NCI-H2227 (cell line): ENCODE measurements at regions not wholly inside any gene's neighbourhood (a gene's known extent, or its start where the extent isn't known, plus 50 kb on each side); places are given as distances from the start of the nearest gene placed in this dataset.
A peak's percentile ranks its signal among the peaks of the same experiment; 100 is the strongest.
"Not testable (repeated sequence)": the region's sequence is repeated elsewhere in the genome, so short reads cannot be mapped to it uniquely, and the experiment has no call there.

Experiments
- DNase-seq: peaks from one replicate; lab custom pipeline; 2025; ENCODE audit not compliant: unreplicated experiment; lab: John Stamatoyannopoulos, UW

GRCh38 chr1:88320291-88320690 is 363.8 kb upstream of the PKN2 start:
- DNase-seq: no peak

GRCh38 chr1:88321706-88322105 is 362.4 kb upstream of the PKN2 start:
- DNase-seq: no peak

- DNase-seq: no peak
Observed at GRCh38 chr1:88324899-88325298, 359.2 kb upstream of the PKN2 start.

- no peak for DNase-seq
Observed at GRCh38 chr1:88327391-88328267, 356.4 kb upstream of the PKN2 start.

GRCh38 chr1:88330201-88330600 is 353.9 kb upstream of the PKN2 start:
- no peak for DNase-seq

GRCh38 chr1:88333086-88333695 is 350.9 kb upstream of the PKN2 start:
- peak; percentile 10 for DNase-seq

- DNase-seq: no peak
Observed at GRCh38 chr1:88341447-88341846, 342.6 kb upstream of the PKN2 start.

GRCh38 chr1:88342081-88342480 is 342.0 kb upstream of the PKN2 start:
- not testable (repeated sequence) for DNase-seq

GRCh38 chr1:88350648-88351047 is 333.4 kb upstream of the PKN2 start:
- DNase-seq: no peak

- DNase-seq: no peak
Observed at GRCh38 chr1:88351960-88352359, 332.1 kb upstream of the PKN2 start.

GRCh38 chr1:88354256-88354655 is 329.8 kb upstream of the PKN2 start:
- no peak for DNase-seq

GRCh38 chr1:88357729-88358128 is 326.3 kb upstream of the PKN2 start:
- DNase-seq: no peak

- no peak for DNase-seq
Observed at GRCh38 chr1:88371436-88372023, 312.5 kb upstream of the PKN2 start.

- DNase-seq: no peak
Observed at GRCh38 chr1:88375977-88376376, 308.1 kb upstream of the PKN2 start.

GRCh38 chr1:88376421-88376820 is 307.7 kb upstream of the PKN2 start:
- DNase-seq: no peak

GRCh38 chr1:88378560-88378959 is 305.5 kb upstream of the PKN2 start:
- DNase-seq: no peak

GRCh38 chr1:88394958-88395357 is 289.1 kb upstream of the PKN2 start:
- DNase-seq: no peak

- no peak for DNase-seq
Observed at GRCh38 chr1:88398338-88398737, 285.7 kb upstream of the PKN2 start.

- DNase-seq: no peak
Observed at GRCh38 chr1:88399690-88400089, 284.4 kb upstream of the PKN2 start.

GRCh38 chr1:88401313-88401712 is 282.8 kb upstream of the PKN2 start:
- DNase-seq: no peak

- no peak for DNase-seq
Observed at GRCh38 chr1:88404582-88404981, 279.5 kb upstream of the PKN2 start.

GRCh38 chr1:88407248-88407647 is 276.8 kb upstream of the PKN2 start:
- no peak for DNase-seq
